Nephron (organoid): ENCODE measurements at regions not wholly inside any gene's neighbourhood (a gene's known extent, or its start where the extent isn't known, plus 50 kb on each side); places are given as distances from the start of the nearest gene placed in this dataset.
A peak's percentile ranks its signal among the peaks of the same experiment; 100 is the strongest.

Source experiments
- H3K27ac Mint-ChIP-seq, 3 experiments: 2 replicates each; pipeline ENCODE4 v1.8.0; 2020; ENCODE audit warnings: mixed read lengths in 3 of 3, mild to moderate bottlenecking in 2 of 3, moderate library complexity in 1 of 3
- H3K27me3 Mint-ChIP-seq: 2 replicates; pipeline ENCODE4 v1.8.0; 2021; ENCODE audit warnings: low read depth, mild to moderate bottlenecking, moderate library complexity, mixed read lengths
- H3K36me3 Mint-ChIP-seq: 2 replicates; pipeline ENCODE4 v1.8.0; 2020; ENCODE audit warnings: low read depth, mixed read lengths
- H3K4me1 Mint-ChIP-seq: 2 replicates; pipeline ENCODE4 v1.8.0; 2020; ENCODE audit warnings: mixed read lengths
- H3K4me3 Mint-ChIP-seq, 3 experiments: 2 replicates each; pipeline ENCODE4 v1.8.0; 2020; ENCODE audit warnings: mild to moderate bottlenecking in 3 of 3, mixed read lengths in 3 of 3, moderate library complexity in 2 of 3
- H3K9me3 Mint-ChIP-seq: 2 replicates; pipeline ENCODE4 v1.8.0; 2020; ENCODE audit warnings: mixed read lengths
- TF ChIP-seq, protein P1 (sequence below), 3 experiments: fragments of 200-600 bp; sonication (generic); IDR thresholded peaks; one replicate each; pipeline ENCODE4 v1.5.0; 2021; ENCODE audit warnings: antibody characterized with exemption in 3 of 3; ENCODE audit not compliant: unreplicated experiment in 3 of 3

DNA sequence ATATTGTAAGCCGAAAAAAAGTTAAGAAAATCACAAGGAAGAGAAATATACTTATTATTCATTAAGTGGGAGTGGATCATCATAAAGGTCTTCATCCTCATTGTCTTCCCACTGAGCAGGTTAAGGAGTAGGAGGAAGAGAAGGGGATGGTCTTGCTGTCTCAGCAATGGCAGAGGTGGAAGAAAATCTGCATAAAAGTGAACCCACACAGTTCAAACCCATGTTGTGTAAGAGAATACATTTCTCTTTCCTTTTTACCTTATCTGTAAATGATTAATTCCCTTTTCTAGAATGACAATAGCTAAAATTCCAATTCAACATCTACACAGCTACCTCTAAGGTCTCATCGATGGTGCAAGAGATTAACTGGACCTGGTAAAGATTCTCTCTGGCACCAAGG lies 904.6 kb downstream of the EPHA3 start:
- H3K4me3 Mint-ChIP-seq: no peak overlapping the region
- TF ChIP-seq, protein P1, sequence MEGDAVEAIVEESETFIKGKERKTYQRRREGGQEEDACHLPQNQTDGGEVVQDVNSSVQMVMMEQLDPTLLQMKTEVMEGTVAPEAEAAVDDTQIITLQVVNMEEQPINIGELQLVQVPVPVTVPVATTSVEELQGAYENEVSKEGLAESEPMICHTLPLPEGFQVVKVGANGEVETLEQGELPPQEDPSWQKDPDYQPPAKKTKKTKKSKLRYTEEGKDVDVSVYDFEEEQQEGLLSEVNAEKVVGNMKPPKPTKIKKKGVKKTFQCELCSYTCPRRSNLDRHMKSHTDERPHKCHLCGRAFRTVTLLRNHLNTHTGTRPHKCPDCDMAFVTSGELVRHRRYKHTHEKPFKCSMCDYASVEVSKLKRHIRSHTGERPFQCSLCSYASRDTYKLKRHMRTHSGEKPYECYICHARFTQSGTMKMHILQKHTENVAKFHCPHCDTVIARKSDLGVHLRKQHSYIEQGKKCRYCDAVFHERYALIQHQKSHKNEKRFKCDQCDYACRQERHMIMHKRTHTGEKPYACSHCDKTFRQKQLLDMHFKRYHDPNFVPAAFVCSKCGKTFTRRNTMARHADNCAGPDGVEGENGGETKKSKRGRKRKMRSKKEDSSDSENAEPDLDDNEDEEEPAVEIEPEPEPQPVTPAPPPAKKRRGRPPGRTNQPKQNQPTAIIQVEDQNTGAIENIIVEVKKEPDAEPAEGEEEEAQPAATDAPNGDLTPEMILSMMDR (IDR thresholded peaks at IDR 0.05; ENCODE audit: unreplicated experiment in 3 of 3): no peak
- H3K4me1 Mint-ChIP-seq: peaks cover 51% of the 10 kb centered on the region
- H3K9me3 Mint-ChIP-seq: no peaks in the 10 kb centered on the region
- no peaks in the 10 kb centered on the region for H3K36me3 Mint-ChIP-seq
- no peaks in the 10 kb centered on the region for H3K27me3 Mint-ChIP-seq
- H3K27ac Mint-ChIP-seq: no peak overlapping the region

DNA sequence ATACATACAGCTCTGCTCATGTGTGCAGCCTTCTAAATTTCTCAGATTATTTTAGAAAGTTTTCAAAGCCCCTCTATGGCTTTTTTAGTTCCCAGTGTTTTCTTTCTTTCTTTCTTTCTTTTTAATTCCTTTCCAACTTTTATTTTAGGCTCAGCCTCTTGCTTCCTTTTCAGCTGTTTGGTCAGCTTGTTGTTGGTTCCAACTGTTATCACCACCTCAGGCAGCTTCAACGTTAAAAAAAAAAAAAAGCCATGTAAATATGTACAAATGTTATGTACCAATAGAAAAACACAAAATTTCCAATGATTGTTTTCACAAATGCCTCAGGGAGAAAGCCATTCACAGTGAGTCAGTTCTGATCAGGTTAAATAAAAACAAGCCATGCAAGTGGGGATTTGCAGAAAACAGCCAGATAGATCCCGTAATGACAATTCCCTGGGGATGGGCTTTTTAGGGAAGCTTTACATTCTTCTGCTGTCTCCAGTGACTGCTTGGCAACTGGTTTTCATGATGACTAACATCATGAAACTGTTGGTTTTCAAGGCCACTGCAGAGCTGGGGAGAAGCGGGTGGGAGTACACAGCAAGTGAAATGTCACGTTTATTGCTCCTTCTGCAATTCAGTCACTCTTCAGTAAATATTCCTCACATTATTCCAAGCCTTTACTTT lies 908.4 kb downstream of the EPHA3 start:
- Mint-ChIP-seq H3K9me3 (no peaks in the 10 kb centered on the region), H3K27me3 (no peaks in the 10 kb centered on the region), H3K4me1 (peaks cover 23% of the 10 kb centered on the region), H3K4me3 (no peak overlapping the region), H3K36me3 (no peaks in the 10 kb centered on the region), H3K27ac (peak overlapping the region; percentile 65 to 80 (median 78))
- TF ChIP-seq, protein P1 (IDR thresholded peaks at IDR 0.05; ENCODE audit: unreplicated experiment in 3 of 3): no peak

DNA sequence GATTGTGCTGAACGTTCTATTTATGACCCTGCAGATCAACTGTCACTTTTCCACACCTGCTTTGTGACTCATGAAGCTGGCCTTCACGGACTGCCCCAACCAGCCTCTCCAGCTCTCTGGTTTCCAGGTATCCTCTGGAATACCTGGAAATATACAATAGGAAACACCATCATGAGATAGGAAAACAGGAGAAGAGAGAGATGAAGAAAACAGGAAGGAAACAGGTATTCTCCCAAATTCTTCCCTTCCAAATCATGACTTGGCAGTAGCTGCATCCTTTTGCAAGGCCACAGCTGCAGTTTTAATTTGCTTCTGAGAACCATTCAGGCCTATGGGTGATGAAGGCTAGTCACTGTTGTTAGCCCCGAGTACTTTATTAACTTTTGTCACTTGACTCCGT lies 909.1 kb downstream of the EPHA3 start:
- Mint-ChIP-seq H3K27ac (no peak overlapping the region), H3K9me3 (no peaks in the 10 kb centered on the region), H3K36me3 (no peaks in the 10 kb centered on the region), H3K4me3 (no peak overlapping the region), H3K4me1 (peaks cover 17% of the 10 kb centered on the region), H3K27me3 (no peaks in the 10 kb centered on the region)
- TF ChIP-seq, protein P1 (IDR thresholded peaks at IDR 0.05; ENCODE audit: unreplicated experiment in 3 of 3): no peak

DNA sequence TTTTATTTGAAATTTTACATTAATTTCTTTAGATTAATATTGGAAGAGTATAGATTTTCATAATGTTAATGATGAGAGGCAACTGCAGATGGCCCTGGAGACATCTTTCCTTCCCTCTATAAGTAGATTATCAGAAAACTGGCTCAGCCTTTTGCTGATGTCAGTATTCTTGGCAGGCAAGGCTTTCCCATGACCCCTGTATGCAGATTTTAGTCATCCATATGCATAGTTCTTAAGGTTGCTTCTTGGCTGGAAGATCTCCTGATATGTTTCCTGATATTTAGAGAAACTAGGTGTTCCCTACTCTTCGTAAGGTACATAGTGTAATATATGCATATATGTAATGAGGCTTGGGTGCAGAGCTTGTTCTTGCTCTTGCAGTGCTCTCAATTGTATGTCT lies 911.4 kb downstream of the EPHA3 start:
- H3K4me1 Mint-ChIP-seq: peaks cover 17% of the 10 kb centered on the region
- no peaks in the 10 kb centered on the region for H3K36me3 Mint-ChIP-seq
- TF ChIP-seq, protein P1 (IDR thresholded peaks at IDR 0.05; ENCODE audit: unreplicated experiment in 3 of 3): no peak
- H3K27me3 Mint-ChIP-seq: no peaks in the 10 kb centered on the region
- H3K4me3 Mint-ChIP-seq: no peak overlapping the region
- no peaks in the 10 kb centered on the region for H3K9me3 Mint-ChIP-seq
- H3K27ac Mint-ChIP-seq: no peak overlapping the region

DNA sequence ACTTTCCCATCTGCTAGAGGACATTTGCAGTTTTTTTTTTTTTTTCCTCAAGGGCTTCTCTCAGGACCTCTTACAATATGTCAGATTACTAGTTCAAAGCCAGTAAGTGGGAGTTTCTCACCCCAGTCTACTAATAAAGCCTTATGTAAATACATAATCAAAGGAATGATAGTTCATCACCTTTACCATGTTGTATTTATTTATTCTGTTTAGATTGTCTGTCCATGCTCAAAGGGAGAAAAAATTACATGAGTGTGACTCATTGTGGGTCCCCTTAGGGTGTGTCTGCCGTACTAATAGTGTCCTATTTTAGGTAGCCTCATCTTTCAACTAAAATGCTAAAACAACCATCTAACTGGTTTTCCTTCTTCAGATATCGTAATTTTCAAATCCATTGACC lies 917.6 kb downstream of the EPHA3 start:
- H3K36me3 Mint-ChIP-seq: no peaks in the 10 kb centered on the region
- TF ChIP-seq, protein P1 (IDR thresholded peaks at IDR 0.05; ENCODE audit: unreplicated experiment in 3 of 3): no peak
- no peak overlapping the region for H3K4me3 Mint-ChIP-seq
- no peak overlapping the region for H3K27ac Mint-ChIP-seq
- no peaks in the 10 kb centered on the region for H3K27me3 Mint-ChIP-seq
- H3K9me3 Mint-ChIP-seq: no peaks in the 10 kb centered on the region
- no peaks in the 10 kb centered on the region for H3K4me1 Mint-ChIP-seq

DNA sequence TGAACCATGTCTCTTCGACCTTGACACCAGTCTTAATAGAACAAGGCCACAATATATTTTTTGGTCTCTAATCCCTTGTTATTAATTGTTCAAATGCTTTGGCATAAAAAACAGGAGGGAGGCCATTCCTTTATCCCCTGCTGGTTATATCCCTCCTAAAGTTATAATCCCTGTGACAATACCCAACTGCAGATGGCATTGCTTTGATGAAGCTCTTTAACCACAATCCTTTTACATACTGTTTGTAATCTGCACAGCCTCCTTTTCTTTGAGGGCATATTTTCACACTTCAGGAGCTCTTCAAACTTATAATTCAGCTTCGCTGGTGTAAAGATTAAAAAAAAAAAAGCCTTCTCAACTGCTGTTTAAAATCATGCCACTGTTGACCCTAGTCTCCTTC lies 919.0 kb downstream of the EPHA3 start:
- Mint-ChIP-seq H3K27me3 (no peaks in the 10 kb centered on the region), H3K4me1 (no peaks in the 10 kb centered on the region), H3K4me3 (no peak overlapping the region), H3K27ac (no peak overlapping the region), H3K36me3 (no peaks in the 10 kb centered on the region), H3K9me3 (no peaks in the 10 kb centered on the region)
- TF ChIP-seq, protein P1 (IDR thresholded peaks at IDR 0.05; ENCODE audit: unreplicated experiment in 3 of 3): no peak
